Kidney epithelial cell (primary cell): ENCODE measurements at regions not wholly inside any gene's neighbourhood (a gene's known extent, or its start where the extent isn't known, plus 50 kb on each side); places are given as distances from the start of the nearest gene placed in this dataset.
"Not testable (repeated sequence)": the region's sequence is repeated elsewhere in the genome, so short reads cannot be mapped to it uniquely, and the experiment has no call there.

ENCODE experiments used
- DNase-seq: peaks from one replicate; pipeline ENCODE4 v3.0.0-alpha.2; 2010; ENCODE audit warnings: low read depth
- H3K27me3 ChIP-seq: 2 replicates; pipeline ENCODE4 v1.6.0; 2011; ENCODE audit warnings: low read length; ENCODE audit not compliant: control insufficient read depth, insufficient read depth
- H3K36me3 ChIP-seq: 2 replicates; pipeline ENCODE4 v1.5.1; 2011; ENCODE audit warnings: low read length; ENCODE audit not compliant: control insufficient read depth, insufficient read depth
- H3K4me3 ChIP-seq: 2 replicates; pipeline ENCODE4 v1.5.1; 2011; ENCODE audit warnings: low read depth, mild to moderate bottlenecking, control low read depth, low read length
- TF ChIP-seq, protein P1 (sequence below): IDR thresholded peaks from 2 replicates; pipeline ENCODE4 v1.5.1; 2011; ENCODE audit warnings: mild to moderate bottlenecking, moderate library complexity, low read length, control low read depth, inconsistent platforms; ENCODE audit not compliant: insufficient read depth, poor library complexity, severe bottlenecking

DNA sequence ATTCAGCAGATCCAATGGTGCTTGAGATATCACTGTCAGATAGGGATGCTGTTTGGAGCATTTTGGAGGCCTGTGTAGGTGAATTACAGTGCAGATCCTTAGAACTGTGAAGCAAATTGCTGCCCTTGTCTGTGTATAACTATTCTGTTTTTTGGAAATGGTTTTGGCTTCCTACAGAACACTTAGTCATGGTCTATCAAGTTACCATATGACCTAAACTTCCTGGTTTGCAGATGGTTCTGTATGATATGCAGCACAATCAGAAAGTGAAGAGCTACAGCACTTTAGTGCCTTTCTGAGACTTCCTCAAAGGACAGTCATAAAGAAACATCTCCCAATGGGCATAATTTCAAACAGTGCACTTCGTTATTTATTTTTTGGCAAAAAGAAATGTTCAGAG is 688.6 kb downstream of the SH3BGRL start:
- no peak for DNase-seq
- TF ChIP-seq, protein P1, sequence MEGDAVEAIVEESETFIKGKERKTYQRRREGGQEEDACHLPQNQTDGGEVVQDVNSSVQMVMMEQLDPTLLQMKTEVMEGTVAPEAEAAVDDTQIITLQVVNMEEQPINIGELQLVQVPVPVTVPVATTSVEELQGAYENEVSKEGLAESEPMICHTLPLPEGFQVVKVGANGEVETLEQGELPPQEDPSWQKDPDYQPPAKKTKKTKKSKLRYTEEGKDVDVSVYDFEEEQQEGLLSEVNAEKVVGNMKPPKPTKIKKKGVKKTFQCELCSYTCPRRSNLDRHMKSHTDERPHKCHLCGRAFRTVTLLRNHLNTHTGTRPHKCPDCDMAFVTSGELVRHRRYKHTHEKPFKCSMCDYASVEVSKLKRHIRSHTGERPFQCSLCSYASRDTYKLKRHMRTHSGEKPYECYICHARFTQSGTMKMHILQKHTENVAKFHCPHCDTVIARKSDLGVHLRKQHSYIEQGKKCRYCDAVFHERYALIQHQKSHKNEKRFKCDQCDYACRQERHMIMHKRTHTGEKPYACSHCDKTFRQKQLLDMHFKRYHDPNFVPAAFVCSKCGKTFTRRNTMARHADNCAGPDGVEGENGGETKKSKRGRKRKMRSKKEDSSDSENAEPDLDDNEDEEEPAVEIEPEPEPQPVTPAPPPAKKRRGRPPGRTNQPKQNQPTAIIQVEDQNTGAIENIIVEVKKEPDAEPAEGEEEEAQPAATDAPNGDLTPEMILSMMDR, result no peak
- no peaks in the 10 kb centered on the region for H3K36me3 ChIP-seq
- no peak overlapping the region for H3K4me3 ChIP-seq
- H3K27me3 ChIP-seq, result no peaks in the 10 kb centered on the region

DNA sequence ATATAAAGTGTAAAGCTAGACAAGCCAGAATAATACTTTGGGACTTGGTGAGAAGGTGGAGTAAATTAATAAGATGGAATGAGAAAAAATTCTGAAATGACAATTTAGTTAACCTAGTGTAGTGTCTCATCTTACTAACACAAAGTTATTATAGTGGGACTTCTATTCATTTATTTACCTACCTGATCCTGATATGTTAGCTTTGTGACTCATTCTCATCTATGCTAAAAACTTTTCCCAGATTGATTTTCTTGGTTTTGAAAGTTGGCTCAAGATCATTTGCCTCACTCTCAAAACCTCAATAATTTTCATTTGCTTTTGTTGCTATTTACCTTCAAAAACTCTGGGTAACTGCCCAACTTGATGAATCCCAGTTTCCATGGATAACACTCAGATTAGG is 698.6 kb downstream of the SH3BGRL start:
- no peak for DNase-seq
- H3K27me3 ChIP-seq, result no peaks in the 10 kb centered on the region
- TF ChIP-seq, protein P1, result no peak
- no peaks in the 10 kb centered on the region for H3K36me3 ChIP-seq
- no peak overlapping the region for H3K4me3 ChIP-seq

DNA sequence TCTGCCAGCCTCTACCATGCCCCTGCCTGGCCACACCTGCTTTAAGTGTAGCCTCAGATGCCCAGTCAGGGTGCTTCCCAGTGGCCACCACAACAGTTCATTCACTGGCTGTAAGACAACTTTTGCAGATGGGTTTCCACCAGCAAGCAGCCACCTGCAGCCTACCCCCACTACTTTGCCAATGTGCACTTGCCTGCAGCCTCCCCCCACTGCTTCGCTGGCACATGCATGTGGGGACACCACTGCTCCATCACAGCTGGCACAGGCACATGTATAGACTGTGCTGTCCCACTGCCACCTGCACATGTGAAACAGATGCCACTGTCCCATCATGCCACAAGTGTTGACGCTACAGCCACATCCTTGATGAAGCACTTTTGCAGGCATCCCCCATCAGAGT is 723.9 kb downstream of the SH3BGRL start:
- H3K36me3 ChIP-seq, result no peaks in the 10 kb centered on the region
- TF ChIP-seq, protein P1, result no peak
- H3K4me3 ChIP-seq, result no peak overlapping the region
- no peaks in the 10 kb centered on the region for H3K27me3 ChIP-seq
- DNase-seq, result no peak

DNA sequence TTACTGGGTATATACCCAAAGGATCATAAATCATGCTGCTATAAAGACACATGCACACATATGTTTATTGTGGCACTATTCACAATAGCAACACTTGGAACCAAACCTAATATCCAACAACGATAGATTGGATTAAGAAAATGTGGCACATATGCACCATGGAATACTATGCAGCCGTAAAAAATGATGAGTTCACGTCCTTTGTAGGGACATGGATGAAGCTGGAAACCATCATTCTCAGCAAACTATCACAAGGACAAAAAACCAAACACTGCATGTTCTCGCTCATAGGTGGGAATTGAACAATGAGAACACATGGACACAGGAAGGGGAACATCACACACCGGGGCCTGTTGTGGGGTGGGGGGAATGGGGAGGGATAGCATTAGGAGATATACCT is 744.0 kb downstream of the SH3BGRL start:
- not testable (repeated sequence) for DNase-seq, H3K4me3 ChIP-seq, H3K27me3 ChIP-seq, H3K36me3 ChIP-seq

DNA sequence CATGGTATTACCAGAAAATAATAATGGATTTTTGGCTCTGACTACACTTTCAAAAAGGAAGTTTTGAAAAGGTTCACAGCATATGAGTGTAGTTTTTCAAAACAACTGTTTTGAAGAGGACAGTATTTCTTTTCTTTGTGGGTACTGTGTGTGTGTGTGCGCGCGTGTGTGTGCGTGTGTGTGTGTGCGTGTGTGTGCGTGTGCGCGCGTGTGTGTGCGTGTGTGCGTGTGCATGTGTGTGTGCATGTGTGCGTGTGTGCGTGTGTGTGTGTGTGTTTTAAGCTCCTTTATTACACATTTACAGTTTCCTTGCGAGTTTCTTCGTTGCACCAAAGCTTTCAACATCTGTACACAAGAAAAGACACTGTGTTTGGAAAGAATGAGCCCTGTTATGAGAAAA is 755.4 kb downstream of the SH3BGRL start:
- H3K4me3 ChIP-seq, result no peak overlapping the region
- no peak for DNase-seq
- TF ChIP-seq, protein P1, result no peak
- H3K36me3 ChIP-seq, result no peaks in the 10 kb centered on the region
- H3K27me3 ChIP-seq, result no peaks in the 10 kb centered on the region

DNA sequence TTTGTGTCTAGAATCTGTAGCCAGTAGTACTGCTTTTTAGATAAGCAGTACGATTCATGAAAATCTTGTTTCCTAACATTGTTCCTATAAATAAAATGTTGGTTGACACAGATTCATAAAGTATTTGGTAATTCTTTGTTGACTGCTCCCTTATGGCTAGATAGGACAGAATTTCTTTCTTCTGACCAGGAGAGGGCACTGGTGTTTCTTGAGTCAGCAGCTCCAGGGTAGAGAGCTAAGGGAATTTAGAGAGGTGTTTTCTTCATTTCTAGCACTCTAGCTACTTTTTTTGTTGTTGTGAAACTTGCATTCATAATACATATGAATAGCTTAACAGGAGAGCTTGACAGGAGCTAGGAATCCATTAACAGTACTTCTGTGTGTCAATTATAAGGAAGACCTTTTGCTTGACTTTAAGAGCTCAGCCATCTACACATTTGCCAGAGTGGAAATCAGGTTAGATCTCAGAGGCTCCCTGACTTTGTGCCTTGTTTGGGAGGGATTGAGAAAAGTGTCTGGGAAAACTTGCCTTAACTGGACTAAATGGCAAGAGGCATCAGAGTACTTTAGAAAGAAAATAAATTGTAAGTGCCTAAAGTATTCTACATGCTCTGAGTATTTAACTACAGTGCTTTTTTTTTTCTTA is 756.1 kb downstream of the SH3BGRL start:
- DNase-seq, result no peak
- TF ChIP-seq, protein P1, result peak; percentile 6
- Histone ChIP-seq H3K4me3 (no peak overlapping the region), H3K27me3 (no peaks in the 10 kb centered on the region), H3K36me3 (no peaks in the 10 kb centered on the region)
